CD4-positive, alpha-beta T cell (primary cell): ENCODE measurements at regions not wholly inside any gene's neighbourhood (a gene's known extent, or its start where the extent isn't known, plus 50 kb on each side); places are given as distances from the start of the nearest gene placed in this dataset.

Source experiments
- ATAC-seq: fragments of 200-7000 bp; cut with Tn5 transposase; one replicate; pipeline ENCODE4 v1.10.0; 2022; ENCODE audit warnings: mild to moderate bottlenecking; ENCODE audit not compliant: poor library complexity
- CTCF ChIA-PET: fragments of 350-600 bp; sonication (Branson Sonifier 250); formaldehyde crosslinking; loops from one replicate; lab custom pipeline; 2021; ENCODE audit warnings: antibody characterized with exemption, inconsistent platforms; lab: Charles Lee
- POLR2A ChIA-PET: fragments of 350-600 bp; sonication (Branson Sonifier 250); formaldehyde crosslinking; loops from one replicate; lab custom pipeline; 2021; ENCODE audit warnings: antibody characterized with exemption, inconsistent platforms; lab: Charles Lee
- DNase-seq, 14 experiments: peaks; one replicate each; pipeline ENCODE4 v3.0.0-alpha.2; 2013 to 2020; ENCODE audit warnings: mixed read lengths in 2 of 14
- H3K27ac ChIP-seq, 2 donors: one replicate each; pipeline versions ENCODE4 v1.5.1 to v1.7.0; 2013; ENCODE audit warnings: low read length in 2 of 2, low read depth in 1 of 2, mild to moderate bottlenecking in 1 of 2
- H3K27me3 ChIP-seq, 2 experiments: 1 replicate in 1 of 2; 2 replicates in 1 of 2; pipeline versions ENCODE4 v1.6.1 to v1.7.0; 2013; ENCODE audit warnings: low read length in 2 of 2, control low read depth in 1 of 2, mild to moderate bottlenecking in 1 of 2, moderate library complexity in 1 of 2; ENCODE audit not compliant: insufficient read depth in 2 of 2, control insufficient read depth in 1 of 2
- H3K36me3 ChIP-seq: one replicate; pipeline ENCODE4 v1.6.1; 2013; ENCODE audit warnings: low read length, control low read depth; ENCODE audit not compliant: insufficient read depth
- H3K4me1 ChIP-seq: one replicate; pipeline ENCODE4 v1.6.1; 2013; ENCODE audit warnings: low read length, control low read depth; ENCODE audit not compliant: insufficient read depth
- H3K4me3 ChIP-seq: one replicate; pipeline ENCODE4 v1.5.1; 2013; ENCODE audit warnings: mild to moderate bottlenecking, low read length, moderate library complexity
- H3K9me3 ChIP-seq, 2 experiments: 1 replicate in 1 of 2; 2 replicates in 1 of 2; pipeline versions ENCODE4 v1.6.1 to v1.7.0; 2013; ENCODE audit warnings: low read length in 2 of 2, mild to moderate bottlenecking in 2 of 2, control low read depth in 1 of 2, moderate library complexity in 1 of 2; ENCODE audit not compliant: control insufficient read depth in 1 of 2, insufficient read depth in 1 of 2
- H3K27ac Mint-ChIP-seq: one replicate; pipeline ENCODE4 v1.8.0; 2020; ENCODE audit warnings: mixed read lengths
- H3K27me3 Mint-ChIP-seq: one replicate; pipeline ENCODE4 v1.8.0; 2021; ENCODE audit warnings: mixed read lengths
- H3K36me3 Mint-ChIP-seq: one replicate; pipeline ENCODE4 v1.8.0; 2021; ENCODE audit warnings: low read depth, mixed read lengths
- H3K4me1 Mint-ChIP-seq: one replicate; pipeline ENCODE4 v1.8.0; 2021; ENCODE audit warnings: low read depth, mixed read lengths
- H3K4me3 Mint-ChIP-seq: one replicate; pipeline ENCODE4 v1.8.0; 2020; ENCODE audit warnings: mild to moderate bottlenecking, mixed read lengths
- H3K9me3 Mint-ChIP-seq: one replicate; pipeline ENCODE4 v1.8.0; 2020; ENCODE audit warnings: mixed read lengths
- CTCF ChIP-seq: fragments of 200-600 bp; IDR thresholded peaks from one replicate; pipeline ENCODE4 v1.8.0; 2022; ENCODE audit warnings: antibody characterized with exemption, mild to moderate bottlenecking
- intact Hi-C, 2 experiments: fragments of 100-400 bp; cut with DNase I in 1 of 2; cut with micrococcal nuclease in 1 of 2; formaldehyde crosslinking; loops; one replicate each; pipeline versions ENCODE4 v1.15.1 to v1.9.0; 2023 to 2025; cut with DNase I, micrococcal nuclease

DNA sequence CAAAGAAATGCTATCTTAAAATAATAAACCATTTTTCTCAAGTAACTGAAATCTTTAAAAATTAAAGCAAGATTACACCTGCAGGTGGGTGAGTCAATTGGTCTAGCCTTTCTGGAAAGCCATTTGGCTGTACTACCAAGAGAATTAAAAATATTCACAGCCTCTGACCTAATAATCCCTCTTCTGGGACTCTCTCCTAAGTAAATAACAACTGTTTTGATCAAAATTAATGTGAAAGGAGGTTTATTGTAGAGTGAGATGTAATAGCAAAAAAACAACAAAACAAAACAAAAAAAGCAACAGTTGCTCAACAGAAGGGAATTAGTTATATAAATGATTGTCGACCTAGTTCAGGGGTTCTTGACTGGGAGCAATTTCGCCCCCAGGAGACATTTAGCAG is 89.0 kb downstream of the GEMIN8 start:
- Mint-ChIP-seq H3K4me3 (no peak overlapping the region), H3K9me3 (no peaks in the 10 kb centered on the region), H3K36me3 (no peaks in the 10 kb centered on the region), H3K4me1 (no peaks in the 10 kb centered on the region), H3K27ac (no peak overlapping the region), H3K27me3 (peaks cover 32% of the 10 kb centered on the region)
- peaks cover 2 to 25% of the 10 kb centered on the region in 2 experiments for H3K27me3 ChIP-seq
- no peak overlapping the region for H3K4me3 ChIP-seq
- H3K36me3 ChIP-seq = no peaks in the 10 kb centered on the region
- DNase-seq (no peak), ATAC-seq (no peak)
- TF ChIP-seq CTCF = no peak
- no peaks in the 10 kb centered on the region for H3K9me3 ChIP-seq
- H3K4me1 ChIP-seq = peaks cover 11% of the 10 kb centered on the region
- ChIA-PET CTCF (no interaction called here), POLR2A (no interaction called here)
- no peak overlapping the region for H3K27ac ChIP-seq
- intact Hi-C loops = no loop called here

- ChIA-PET POLR2A (no interaction called here), CTCF (no interaction called here)
- DNase-seq = no peak
- H3K9me3 ChIP-seq = no peaks in the 10 kb centered on the region
- no peak for TF ChIP-seq CTCF
- peaks cover 32% of the 10 kb centered on the region for H3K27me3 Mint-ChIP-seq
- intact Hi-C loops = no loop called here
- H3K27me3 ChIP-seq = peaks cover 2 to 25% of the 10 kb centered on the region in 2 experiments
- no peak overlapping the region for H3K4me3 Mint-ChIP-seq
- H3K9me3 Mint-ChIP-seq = no peaks in the 10 kb centered on the region
- ATAC-seq = no peak
- no peak overlapping the region for H3K4me3 ChIP-seq
- no peaks in the 10 kb centered on the region for H3K36me3 ChIP-seq
- no peak overlapping the region for H3K27ac ChIP-seq
- H3K36me3 Mint-ChIP-seq = no peaks in the 10 kb centered on the region
- H3K4me1 ChIP-seq = peaks cover 11% of the 10 kb centered on the region
- no peak overlapping the region for H3K27ac Mint-ChIP-seq
- no peaks in the 10 kb centered on the region for H3K4me1 Mint-ChIP-seq
Measured at GRCh38 chrX:13939741-13940597, 89.7 kb downstream of the GEMIN8 start.

DNA sequence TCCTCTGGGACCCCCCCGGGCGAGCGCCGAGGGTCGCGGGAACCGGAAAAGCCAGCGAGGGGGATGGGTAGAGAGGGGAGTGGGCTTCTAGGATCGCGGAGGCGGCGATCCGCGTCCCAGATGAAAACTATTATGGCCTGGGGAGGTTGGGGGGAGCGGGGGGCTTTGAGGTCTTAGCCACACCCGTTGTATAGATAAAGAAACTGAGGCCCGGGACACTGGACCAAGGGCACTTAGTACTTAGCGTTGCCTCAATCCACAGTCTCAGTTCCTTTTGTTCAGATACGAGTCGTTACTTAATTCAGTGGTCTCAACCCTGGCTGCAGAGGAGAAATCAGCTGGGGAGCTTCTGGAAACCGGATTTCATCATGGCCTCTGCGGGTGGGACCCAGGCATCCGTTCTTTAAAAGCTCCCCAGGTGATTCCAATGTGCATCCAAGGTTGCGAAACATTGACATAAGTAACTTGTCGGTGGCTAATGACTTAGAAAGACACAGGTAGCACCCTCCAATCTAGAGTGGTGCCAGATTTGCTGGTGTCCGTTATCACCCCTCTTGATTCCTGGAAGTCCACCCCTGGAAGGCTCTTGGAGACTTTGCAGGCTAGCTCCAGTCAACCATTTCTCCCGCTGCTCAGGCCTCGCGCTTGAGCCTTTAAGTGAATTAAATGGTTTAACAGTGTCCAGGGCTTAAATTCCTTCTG is 90.7 kb downstream of the GEMIN8 start:
- no peak for ATAC-seq

More for the DNA sequence above, 90.7 kb downstream of the GEMIN8 start:
- Mint-ChIP-seq H3K27ac (no peak overlapping the region), H3K4me1 (no peaks in the 10 kb centered on the region), H3K36me3 (no peaks in the 10 kb centered on the region), H3K4me3 (peak overlapping the region; percentile 56), H3K27me3 (peaks cover 31% of the 10 kb centered on the region), H3K9me3 (no peaks in the 10 kb centered on the region)
- Histone ChIP-seq H3K27me3 (peaks cover 2 to 25% of the 10 kb centered on the region in 2 experiments), H3K4me1 (peaks cover 11% of the 10 kb centered on the region), H3K36me3 (no peaks in the 10 kb centered on the region), H3K27ac (no peak overlapping the region), H3K9me3 (no peaks in the 10 kb centered on the region), H3K4me3 (peak overlapping the region; percentile 14)
- ChIA-PET CTCF (no interaction called here), POLR2A (no interaction called here)
- intact Hi-C loops = no loop called here
- no peak for DNase-seq
- TF ChIP-seq CTCF = no peak
